PC-9 (cell line): ENCODE measurements at regions not wholly inside any gene's neighbourhood (a gene's known extent, or its start where the extent isn't known, plus 50 kb on each side); places are given as distances from the start of the nearest gene placed in this dataset.

Source experiments
- EZH2 ChIP-seq: fragments of 200-600 bp; sonication (generic); IDR thresholded peaks from 2 replicates; pipeline ENCODE4 v1.8.0; 2017; ENCODE audit warnings: antibody characterized with exemption, low read depth
- TF ChIP-seq, protein P1 (sequence below): fragments of 200-600 bp; sonication (generic); conservative IDR thresholded peaks from 2 replicates; pipeline ENCODE4 v1.6.1; 2017; ENCODE audit warnings: mixed run types, antibody characterized with exemption, mild to moderate bottlenecking, moderate library complexity

DNA sequence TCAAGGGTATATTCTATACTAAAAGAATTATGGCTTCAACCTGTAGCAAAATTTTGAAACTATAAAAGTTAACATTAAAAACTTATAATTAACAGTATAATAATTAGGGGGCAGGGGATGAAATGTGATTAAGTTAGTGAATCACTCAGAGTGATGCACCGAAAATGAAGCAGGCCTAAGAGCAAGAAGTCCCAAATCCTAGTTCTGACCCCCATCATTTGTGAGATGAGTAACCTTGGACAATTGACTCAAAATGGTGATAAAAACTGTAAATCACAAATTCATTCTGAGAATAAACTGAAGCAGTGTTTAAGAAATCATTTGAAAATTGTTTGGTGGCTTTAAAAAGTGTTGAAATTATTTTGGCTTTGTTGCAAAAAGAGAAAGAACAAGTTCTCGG is 56.8 kb downstream of the KLF12 start:
- TF ChIP-seq, protein P1, sequence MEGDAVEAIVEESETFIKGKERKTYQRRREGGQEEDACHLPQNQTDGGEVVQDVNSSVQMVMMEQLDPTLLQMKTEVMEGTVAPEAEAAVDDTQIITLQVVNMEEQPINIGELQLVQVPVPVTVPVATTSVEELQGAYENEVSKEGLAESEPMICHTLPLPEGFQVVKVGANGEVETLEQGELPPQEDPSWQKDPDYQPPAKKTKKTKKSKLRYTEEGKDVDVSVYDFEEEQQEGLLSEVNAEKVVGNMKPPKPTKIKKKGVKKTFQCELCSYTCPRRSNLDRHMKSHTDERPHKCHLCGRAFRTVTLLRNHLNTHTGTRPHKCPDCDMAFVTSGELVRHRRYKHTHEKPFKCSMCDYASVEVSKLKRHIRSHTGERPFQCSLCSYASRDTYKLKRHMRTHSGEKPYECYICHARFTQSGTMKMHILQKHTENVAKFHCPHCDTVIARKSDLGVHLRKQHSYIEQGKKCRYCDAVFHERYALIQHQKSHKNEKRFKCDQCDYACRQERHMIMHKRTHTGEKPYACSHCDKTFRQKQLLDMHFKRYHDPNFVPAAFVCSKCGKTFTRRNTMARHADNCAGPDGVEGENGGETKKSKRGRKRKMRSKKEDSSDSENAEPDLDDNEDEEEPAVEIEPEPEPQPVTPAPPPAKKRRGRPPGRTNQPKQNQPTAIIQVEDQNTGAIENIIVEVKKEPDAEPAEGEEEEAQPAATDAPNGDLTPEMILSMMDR, result no peak
- no peak for TF ChIP-seq EZH2
